Stomach (tissue), 4 donors: ENCODE measurements at regions not wholly inside any gene's neighbourhood (a gene's known extent, or its start where the extent isn't known, plus 50 kb on each side); places are given as distances from the start of the nearest gene placed in this dataset.

Experiments used
- CTCF ChIP-seq, 7 experiments: fragments of 450-650 bp in 4 of 7; fragments of 200-600 bp in 3 of 7; sonication (generic) in 3 of 7; IDR thresholded peaks; one replicate each; pipeline ENCODE4 v1.5.1; 2016 to 2019; ENCODE audit warnings: antibody characterized with exemption in 7 of 7, control low read depth in 2 of 7, mild to moderate bottlenecking in 1 of 7
- EP300 ChIP-seq: sonication (generic); formaldehyde crosslinking; IDR thresholded peaks from one replicate; pipeline ENCODE4 v1.6.1; 2017; ENCODE audit warnings: antibody characterized with exemption
- POLR2A ChIP-seq, 4 donors: fragments of 450-650 bp; IDR thresholded peaks; one replicate each; pipeline ENCODE4 v1.6.1; 2016; ENCODE audit warnings: antibody characterized with exemption in 4 of 4, control low read depth in 2 of 4, mild to moderate bottlenecking in 1 of 4, moderate library complexity in 1 of 4
- POLR2AphosphoS5 ChIP-seq, 3 donors: sonication (generic); formaldehyde crosslinking; IDR thresholded peaks; one replicate each; pipeline ENCODE4 v1.6.1; 2016; ENCODE audit warnings: antibody characterized with exemption in 3 of 3

GRCh38 chr4:177740563-177740962 lies 298.3 kb upstream of the AGA start:
- TF ChIP-seq EP300 (no peak), POLR2A (IDR thresholded peaks at IDR 0.05) (no peak), CTCF (IDR thresholded peaks at IDR 0.05) (no peak), POLR2AphosphoS5 (IDR thresholded peaks at IDR 0.05) (no peak)
